ENCODE measurements at regions not wholly inside any gene's neighbourhood (a gene's known extent, or its start where the extent isn't known, plus 50 kb on each side); places are given as distances from the start of the nearest gene placed in this dataset.
"Not testable (repeated sequence)": the region's sequence is repeated elsewhere in the genome, so short reads cannot be mapped to it uniquely, and the experiment has no call there.

DNA sequence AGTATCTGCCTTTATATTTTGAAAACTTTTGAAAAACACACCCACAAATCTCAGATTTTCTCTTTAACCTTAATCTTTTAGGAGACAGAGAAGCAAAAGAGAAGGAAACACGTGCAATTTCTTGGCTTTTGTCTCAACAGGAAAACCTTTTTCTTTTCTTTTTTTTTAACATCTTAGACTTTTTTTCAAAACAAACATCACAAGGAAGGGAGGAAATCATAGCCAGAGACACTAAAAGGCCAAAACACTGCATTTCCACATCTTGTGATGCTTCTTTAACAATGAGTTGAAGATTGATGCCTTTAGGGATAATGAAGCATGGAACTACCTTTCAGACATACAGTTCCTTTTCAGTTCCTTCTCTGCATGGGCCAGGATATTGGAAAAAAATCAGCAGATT, 136.6 kb upstream of the NRBF2 start:
- no peak for DNase-seq

DNA sequence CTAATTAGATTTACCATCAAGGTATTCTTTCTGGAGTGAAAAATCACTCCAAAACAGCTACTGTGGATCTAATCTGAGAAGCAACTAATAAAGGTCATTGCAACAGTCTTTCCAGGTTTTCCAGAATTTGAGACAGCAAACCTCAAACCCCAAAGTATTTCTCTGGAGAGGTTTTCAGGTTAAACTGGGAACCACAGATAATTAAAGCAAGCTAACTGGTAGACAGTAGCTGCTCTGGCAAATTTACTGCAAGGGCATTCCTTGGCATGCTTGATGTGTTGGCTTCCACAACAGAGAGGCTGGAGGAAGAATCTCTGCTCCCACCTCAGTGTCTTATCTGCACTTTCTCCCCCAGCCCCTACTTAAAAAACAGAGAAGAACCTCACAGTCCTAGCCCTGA, 140.0 kb upstream of the NRBF2 start:
- DNase-seq, result no peak

DNA sequence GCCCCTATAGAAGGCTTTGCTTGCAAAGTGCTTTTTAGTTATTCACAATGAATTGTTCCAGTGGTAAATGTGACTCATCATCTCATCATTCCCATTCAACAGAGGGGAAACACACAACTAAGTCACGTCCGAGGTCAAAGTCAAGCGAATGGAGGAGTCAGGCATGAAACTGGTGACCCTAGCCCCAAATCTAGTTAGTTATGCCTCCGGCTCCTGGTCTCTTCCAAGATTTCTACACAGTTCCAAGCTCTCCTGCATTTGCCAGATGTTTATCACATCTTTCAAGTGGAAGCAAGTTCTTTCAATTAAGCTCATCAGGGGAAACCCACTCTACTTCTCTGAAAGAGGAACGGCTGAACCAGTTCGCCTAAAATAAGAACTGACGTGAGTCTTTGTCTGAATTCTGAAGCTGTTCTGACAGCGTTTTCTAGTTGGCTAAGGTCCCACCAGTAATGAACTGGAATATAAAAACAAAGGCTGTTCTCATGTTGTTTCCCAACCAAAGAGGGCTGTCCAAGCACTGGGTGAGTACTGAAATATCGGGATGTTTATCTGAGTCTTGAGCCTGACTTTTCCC, 140.9 kb upstream of the NRBF2 start:
- DNase-seq, result no peak

DNA sequence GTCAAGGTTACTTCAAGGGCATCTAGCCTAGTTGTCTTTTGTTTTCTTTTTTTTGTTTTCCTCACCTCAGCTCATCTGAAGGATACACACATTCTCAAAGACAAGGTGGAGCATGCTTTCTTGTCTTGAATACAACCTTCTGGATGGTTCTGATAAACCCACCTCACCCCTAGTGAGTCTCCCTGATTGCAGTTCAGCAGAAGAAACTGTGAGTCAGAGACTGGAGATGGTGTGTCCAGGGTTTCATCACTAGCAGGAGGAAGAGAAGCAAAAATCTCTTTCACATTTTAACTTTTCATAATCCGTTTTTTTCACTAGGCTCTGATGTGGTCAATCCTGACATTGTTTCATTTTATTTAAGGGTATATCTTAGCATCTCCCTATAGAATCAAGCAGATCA, 143.0 kb upstream of the NRBF2 start:
- DNase-seq, result no peak

DNA sequence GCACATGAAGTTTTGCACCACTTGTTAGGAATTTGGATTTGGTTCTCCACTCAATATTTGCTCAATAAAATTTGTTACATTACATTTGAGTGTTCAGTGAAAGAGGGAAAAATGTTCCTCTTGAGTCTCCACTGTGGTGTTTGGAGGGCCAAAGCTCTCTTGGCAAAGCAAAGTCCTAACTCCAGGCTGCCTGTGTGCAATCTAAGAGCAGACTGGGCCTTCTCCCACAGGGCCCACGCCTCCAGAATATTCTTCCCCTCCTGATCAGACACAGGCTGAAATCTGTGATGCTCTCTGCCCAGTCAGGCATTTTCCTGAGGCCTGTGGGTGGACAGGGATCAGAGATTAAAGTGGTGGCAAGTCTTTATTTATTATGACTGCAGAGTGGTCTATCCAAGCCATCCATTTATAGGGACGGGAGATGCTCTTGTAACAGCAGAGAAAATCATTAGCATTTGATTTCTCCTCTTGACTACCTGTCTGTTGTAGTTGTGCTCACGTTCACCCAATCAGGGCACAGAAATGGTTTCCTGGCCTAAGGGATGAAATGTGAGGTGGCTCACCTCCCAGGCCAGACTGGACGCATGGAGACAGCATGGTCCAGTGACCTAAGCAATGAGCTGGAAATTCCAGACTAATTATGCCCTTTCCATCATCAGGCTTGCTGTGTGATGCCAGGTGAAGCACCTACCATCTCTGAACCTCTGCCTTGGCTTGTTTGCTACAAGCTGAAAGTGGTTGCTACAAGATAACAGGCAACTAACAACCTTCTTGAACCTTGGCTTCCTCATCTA, 147.1 kb upstream of the NRBF2 start:
- no peak for DNase-seq

DNA sequence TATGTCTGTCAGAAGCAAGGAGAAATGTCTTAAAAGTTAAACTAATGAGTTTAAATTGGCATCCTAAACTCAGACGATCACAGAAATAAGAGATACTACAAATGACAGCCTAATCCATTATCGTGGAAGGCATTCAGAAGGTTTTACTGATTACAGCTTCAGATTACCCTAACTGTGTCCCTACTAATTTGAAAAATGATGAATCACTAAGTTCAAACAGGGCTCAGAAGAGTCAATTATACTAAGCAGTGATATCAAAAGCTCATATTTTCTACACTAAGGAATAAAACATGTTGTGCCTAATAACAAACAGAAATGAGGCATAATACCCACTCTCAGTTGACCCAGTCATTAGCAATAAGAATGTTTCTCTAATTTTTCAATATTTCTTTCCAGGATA, 152.0 kb upstream of the NRBF2 start:
- peak; percentile 18 for DNase-seq

DNA sequence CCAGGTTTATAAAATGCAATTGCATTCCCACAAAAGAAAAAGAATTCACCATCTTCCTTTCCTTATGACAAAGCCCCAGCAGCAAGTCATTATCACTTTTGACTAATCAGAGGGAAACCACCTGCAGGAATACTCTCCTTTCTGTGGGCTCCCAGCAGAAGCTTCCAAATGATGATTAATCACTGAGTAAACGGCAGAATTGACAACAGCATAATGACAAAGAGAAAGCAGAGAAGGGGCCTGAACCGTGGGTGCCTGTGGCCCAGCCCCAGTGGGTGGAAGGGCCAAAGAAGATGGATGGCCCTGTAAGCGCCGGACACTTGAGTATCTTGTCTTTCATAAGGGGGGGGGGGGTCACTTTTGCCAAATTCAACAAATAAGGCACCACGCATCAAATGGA, 152.4 kb upstream of the NRBF2 start:
- peak; percentile 62 for DNase-seq

DNA sequence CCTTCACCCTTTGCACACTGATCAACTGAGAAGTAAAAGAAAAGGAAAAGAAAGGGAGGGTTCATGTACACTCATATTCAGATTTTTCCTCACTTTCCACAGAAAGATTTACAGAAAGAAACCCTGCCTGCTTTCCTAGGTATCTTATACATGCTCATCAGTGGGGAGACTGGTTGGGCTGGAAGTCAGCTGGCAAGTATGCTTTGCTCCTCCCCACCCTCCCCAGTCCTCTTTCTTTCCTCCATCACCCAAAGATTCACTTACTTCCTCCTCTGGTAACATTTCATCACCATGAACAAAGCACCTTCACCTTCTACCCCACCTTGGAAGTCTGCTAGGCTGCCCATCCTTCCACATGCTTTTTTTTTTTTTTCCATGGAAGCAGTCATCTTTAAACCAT, 153.2 kb upstream of the NRBF2 start:
- no peak for DNase-seq

DNA sequence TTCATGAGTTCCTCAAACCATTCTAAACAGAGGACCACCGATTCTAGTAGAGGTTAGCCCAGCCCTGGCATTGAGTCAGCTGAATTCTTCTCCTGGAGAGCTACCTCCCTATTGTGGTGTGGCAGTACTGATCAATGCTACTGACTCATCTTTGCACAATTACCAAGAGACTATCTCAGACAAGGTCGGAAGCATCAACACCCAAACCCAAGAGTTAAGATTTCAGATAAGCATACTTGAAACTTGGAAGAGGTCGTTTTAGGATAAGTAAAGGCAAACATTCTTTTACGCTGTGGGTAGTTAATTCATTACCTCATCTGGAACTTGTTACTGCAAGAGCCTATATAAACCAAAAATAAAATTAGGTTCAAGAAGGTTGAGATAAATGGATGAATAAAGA, 154.6 kb upstream of the NRBF2 start:
- no peak for DNase-seq

DNA sequence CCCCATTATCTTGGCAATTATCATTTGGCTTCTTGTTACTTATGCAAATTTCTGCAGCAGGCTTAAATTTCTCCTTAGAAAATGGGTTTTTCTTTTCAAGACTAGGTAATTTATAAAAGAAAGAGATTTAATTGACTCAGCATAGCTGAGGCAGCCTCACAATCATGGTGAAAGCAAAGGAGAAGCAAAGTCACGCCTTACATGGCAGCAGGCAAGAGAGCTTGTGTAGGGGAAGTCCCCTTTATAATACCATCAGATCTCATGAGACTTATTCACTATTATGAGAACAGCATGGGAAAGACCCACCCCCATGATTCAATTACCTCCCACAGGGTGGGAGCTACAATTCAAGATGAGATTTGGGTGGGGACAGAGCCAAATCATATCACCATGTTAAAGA, 158.3 kb upstream of the NRBF2 start:
- DNase-seq, result not testable (repeated sequence)

DNA sequence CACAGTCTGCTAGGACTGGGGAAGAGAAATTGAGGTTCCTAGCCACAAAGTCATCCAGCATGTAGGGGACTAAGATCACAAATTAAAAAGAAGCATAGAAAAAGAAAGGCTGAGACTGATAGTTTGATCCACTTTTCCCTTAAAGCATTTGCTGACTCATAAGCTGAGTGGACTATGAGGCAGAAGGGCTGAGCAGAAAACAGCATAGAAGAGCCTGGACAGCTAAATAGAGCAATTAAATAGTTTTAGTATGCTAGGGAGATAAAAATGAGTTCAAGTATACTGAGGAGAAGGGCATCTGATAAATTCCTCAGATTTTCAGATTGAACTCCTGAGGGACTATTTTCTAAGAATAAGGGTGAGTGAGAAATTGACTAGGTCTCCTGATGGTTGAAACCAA, 155.9 kb upstream of the EGR2 start:
- no peak for DNase-seq

DNA sequence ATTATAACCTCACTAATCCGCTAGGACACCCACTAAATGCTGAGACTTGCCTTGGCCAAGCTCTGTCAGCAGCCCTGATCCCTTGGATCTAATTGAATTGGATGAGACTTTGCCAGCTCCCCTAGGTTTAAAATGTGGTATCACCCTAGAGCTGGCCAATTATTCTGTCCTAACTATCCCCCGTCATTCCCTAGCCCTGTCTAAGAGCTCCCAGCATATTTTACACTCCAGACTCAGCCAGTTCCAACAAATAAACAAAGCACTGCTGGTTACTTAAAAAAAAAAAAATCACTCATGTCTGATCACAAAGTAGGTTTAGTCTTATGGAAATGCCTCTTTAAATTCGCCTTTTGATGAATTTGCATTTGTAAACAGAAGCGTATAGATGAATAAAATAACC, 147.9 kb upstream of the EGR2 start:
- DNase-seq, result no peak

DNA sequence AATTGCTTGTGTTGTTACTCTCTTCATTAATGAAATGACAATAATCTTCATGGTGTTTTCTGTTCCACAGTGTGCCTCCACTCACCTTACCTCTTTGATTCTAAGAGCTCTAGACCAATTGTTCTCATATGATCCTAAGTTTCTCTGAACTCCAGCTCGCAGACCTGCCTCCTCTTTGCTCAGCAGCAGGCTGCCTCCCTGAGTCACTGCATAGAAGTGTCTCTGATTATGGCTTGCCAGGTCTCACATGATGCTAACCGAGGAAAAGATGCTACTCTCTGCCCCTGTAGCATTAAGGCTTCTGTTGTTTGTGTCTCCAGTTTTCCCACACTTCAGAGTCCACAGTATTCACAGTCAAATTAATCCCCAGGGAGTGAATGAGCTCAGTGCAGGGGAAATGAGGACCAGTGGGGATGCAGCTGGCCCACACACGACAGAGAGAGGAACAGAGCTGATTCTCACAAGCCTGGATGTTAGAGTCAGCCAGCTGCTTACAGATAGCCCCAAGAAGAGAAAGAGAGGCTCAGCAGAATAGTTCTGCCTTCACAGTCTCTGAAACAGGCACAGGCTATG, 145.9 kb upstream of the EGR2 start:
- DNase-seq, result no peak

DNA sequence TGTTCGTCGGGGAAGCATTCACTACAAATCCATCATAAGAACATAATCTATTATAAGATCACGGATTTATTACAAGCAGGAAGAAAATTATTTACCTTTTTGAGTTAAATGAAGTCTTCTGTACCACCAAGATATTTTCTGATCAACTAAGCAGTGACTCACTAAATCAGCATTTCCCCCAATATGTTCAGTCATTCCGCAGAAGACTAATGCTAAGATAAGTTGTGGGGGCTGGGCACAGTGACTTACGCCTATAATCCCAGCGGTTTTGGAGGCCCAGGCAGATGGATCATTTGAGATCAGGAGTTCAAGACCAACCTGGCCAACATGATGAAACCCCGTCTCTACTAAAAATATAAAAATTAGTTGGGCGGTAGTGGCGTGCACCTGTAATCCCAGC, 144.2 kb upstream of the EGR2 start:
- no peak for DNase-seq

DNA sequence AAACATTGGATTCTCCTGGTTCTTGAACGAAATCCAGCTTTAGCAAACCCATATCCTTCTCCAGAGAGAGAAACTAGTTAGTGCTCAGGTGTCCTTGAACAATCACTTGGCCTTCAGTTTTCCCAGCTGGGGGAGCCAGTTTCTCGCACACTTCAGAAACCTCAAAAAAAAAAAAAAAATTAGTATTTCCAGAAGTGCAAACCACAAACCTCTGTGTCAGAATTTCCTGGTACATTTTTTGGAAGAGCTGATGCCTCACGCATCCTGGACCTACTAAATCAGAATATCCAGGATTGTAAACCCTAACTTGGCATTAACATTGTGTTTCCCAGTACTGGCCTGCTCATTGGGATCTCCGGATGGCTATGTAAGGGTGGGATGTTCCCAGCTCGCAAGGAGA, 143.4 kb upstream of the EGR2 start:
- no peak for DNase-seq

DNA sequence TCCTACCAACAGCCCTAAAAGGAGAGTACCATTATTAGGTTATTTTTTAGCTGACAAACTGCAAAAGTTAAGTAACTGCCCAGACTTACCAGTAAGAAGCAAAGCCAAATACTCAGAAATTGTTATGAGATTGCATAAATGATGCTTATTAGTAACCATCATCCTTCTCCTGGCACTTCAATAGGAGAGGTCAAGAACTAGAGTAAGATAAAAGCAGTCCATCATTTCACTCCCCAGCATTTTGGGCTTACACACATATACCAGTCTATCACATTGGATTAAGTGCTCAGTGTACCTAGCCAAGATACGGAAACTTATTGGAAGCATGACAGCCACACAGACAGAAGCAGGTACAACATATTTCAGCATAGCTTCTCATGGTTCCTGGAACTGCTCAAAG, 142.8 kb upstream of the EGR2 start:
- no peak for DNase-seq

DNA sequence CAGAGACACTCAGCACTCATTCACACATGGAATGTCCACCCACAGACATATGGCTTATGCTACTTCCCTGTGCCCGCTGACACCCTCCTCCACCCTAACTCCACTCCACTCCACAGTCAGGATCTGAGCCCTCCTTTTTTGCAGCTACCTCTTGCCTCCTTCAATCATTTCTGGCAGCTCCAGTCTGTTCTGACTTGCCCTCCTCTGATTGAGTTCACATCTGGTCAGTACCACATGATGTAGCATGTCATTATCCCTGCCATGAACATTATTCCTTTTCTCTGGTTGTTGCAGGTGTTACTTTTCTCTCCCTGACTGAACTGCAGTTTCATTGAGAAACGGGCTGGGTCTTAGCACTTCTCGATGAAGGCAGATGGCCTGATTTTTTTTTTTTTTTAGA, 130.1 kb upstream of the EGR2 start:
- peak; percentile 55 for DNase-seq

DNA sequence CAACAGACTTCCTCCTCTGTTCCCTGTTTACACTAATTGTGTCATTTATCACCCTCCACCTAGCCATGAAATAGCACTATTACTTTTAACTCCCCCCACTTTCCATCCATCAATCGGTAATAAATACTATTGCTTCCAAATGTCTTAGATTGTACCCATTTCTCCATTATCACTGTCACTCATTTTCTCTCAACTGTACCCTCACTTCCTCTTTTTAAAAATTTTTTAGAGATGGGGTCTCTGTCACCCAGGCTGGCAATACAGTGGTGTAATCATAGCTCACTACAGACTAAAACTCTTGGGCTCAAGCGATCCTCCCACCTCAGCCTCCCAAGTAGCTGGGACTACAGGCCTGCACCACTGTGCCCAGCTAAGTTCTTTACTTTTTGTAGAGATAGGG, 123.5 kb upstream of the EGR2 start:
- no peak for DNase-seq

DNA sequence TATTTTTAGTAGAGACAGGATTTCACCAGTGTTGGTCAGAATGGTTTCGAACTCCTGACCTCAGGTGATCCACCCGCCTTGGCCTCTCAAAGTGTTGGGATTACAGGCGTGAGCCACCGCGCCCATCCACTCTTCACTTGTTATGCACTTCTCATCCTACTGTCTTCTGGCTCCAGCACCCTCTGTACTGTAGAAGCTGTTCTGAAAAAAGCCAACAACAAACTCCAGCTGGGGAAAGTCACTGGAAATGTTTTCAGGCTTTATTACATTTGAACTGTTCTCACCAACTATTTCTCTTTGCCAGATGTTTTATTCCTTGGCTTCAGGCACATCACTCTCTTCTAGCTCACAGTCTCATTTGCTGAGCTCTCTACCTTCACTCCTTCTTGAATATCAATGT, 122.5 kb upstream of the EGR2 start:
- no peak for DNase-seq

DNA sequence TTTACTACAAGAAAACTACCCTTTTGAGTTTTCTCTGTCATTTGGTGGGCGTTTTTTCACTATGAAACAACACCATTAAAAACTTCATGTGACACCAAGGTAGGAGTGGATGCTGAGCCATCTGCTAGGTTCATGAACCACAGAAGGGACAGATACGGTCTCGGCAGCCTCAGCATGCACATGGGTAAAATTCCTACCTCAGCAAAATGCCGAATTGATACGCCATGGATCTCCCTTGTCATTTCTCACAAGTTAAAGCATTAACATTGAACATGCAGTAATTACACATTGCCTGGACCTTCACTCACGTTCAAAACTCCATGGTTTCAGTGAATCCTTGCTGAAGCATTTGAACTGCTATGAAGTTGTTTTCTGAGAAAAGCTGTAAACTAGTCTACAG, 121.5 kb upstream of the EGR2 start:
- DNase-seq, result no peak

DNA sequence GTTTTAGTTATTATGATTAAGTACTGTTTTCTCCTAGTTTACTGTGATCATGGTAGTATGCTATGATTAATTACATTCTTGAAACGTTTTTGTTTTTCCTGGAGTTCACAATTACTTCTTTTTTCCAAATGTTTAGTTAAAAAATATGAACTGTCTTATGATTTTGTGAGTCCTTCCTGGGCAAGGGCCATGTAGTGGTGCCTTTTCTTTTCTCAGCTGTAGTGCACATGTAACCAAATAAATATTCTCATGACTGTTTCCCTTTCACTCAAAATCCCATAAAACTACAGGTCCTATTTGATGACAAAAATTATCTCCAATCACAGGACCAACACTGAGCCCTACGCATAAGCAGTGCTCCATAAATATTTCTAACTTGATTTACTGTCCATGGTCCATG, 118.9 kb upstream of the EGR2 start:
- no peak for DNase-seq

DNA sequence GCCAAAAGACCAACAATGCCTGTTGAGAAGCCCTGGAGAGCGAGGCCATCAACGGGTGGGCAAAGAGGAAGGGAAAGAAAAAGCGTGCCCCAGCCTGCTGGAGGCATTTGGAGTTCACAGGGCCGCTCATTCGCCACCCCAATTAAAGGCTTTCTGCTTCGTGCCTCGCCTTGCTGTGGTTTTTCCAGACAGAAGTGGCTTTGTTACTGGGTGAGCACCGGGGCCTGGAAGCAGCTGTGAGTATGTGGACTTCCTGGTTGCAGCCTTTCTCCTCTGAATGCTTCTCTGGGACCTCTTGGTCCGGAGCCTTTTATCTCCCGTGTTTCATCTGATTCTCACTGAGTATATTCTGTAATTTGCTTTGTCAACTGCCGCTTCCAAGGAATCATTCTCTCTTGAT, 118.1 kb upstream of the EGR2 start:
- DNase-seq, result no peak

DNA sequence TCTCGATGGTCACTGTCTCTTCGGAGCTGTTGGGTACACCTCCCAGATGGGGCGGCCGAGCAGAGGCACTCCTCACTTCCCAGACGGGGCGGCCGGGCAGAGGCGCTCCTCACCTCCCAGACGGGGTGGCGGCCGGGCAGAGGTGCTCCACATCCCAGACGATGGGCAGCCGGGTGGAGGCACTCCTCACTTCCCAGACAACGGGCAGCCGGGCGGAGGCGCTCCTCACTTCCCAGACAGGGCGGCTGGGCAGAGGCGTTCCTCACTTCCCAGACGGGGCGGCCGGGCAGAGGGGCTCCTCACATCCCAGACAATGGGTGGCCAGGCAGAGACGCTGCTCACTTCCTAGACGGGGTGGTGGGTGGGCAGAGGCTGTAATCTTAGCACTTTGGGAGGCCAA, 112.6 kb upstream of the EGR2 start:
- not testable (repeated sequence) for DNase-seq

DNA sequence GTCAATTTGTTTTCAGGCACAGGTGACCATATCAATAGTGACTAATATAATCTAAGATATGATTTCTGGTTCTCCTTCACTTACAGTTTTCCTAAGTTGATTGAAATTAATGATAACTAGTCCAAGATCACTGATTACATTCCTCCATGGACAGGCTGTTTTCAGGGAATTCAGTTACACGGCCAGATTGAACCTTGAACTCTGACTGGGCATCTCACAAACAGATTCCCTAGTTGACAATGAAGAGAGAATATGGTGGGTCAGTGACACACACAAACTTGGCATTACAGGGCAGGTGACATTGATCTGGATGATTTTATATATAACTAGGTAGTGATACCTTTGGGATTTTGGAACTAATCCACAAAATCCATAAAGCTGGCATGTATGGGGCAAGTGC, 110.2 kb upstream of the EGR2 start:
- DNase-seq, result no peak

DNA sequence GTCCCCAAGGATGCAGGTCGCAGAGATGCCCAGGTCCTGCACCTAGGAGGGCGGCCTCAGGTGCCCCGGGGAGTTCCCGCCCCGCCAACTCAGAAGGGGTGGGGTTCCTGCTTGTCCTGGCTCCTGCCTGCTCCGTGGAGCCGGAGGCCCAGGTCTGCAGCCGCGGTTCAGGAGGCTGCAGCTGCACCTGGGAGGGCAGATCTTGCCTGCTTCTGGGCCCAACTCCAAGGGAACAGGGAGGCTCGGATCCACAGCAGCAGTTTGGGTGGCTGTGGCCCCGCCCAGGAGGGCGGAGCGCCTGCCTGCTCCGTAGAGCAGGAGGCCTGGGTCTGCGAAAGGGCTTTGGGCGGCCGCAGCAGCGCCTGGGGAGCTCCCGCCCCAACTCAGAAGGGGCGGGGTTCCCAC, 108.2 kb upstream of the EGR2 start:
- no peak for DNase-seq

All from NCI-H69 (cell line).